Osteoblast (primary cell): ENCODE measurements at regions not wholly inside any gene's neighbourhood (a gene's known extent, or its start where the extent isn't known, plus 50 kb on each side); places are given as distances from the start of the nearest gene placed in this dataset.
A peak's percentile ranks its signal among the peaks of the same experiment; 100 is the strongest.

Experiments
- DNase-seq: peaks from one replicate; pipeline ENCODE4 v3.0.0; 2011; ENCODE audit warnings: low spot score, mixed read lengths; ENCODE audit not compliant: insufficient read length; ENCODE audit errors: missing footprints
- H2AFZ ChIP-seq: 2 replicates; pipeline ENCODE4 v1.6.0; 2011; ENCODE audit warnings: mild to moderate bottlenecking, low read length
- H3K27ac ChIP-seq: 2 replicates; pipeline ENCODE4 v1.5.1; 2011; ENCODE audit warnings: mild to moderate bottlenecking, low read depth, low read length, moderate library complexity
- H3K27me3 ChIP-seq: 2 replicates; pipeline ENCODE4 v1.6.0; 2012; ENCODE audit warnings: mild to moderate bottlenecking, control low read depth, inconsistent platforms, low read length, moderate library complexity; ENCODE audit not compliant: insufficient read depth
- H3K36me3 ChIP-seq: 2 replicates; pipeline ENCODE4 v1.5.1; 2011; ENCODE audit warnings: mild to moderate bottlenecking, low read length, control low read depth, moderate library complexity; ENCODE audit not compliant: insufficient read depth
- H3K4me1 ChIP-seq: 2 replicates; pipeline ENCODE4 v1.5.1; 2011; ENCODE audit warnings: mild to moderate bottlenecking, low read length, control low read depth, moderate library complexity; ENCODE audit not compliant: insufficient read depth
- H3K4me2 ChIP-seq: 2 replicates; pipeline ENCODE4 v1.6.0; 2011; ENCODE audit warnings: mild to moderate bottlenecking, low read length; ENCODE audit not compliant: insufficient read depth
- H3K4me3 ChIP-seq: fragments of 200-600 bp; sonication (generic); 3 replicates; pipeline ENCODE4 v1.5.1; 2012; ENCODE audit warnings: mild to moderate bottlenecking, low read length, inconsistent platforms; ENCODE audit not compliant: insufficient read depth
- H3K79me2 ChIP-seq: 2 replicates; pipeline ENCODE4 v1.6.0; 2012; ENCODE audit warnings: mild to moderate bottlenecking, low read length, control low read depth, inconsistent platforms; ENCODE audit not compliant: insufficient read depth
- H3K9me3 ChIP-seq: 2 replicates; pipeline ENCODE4 v1.5.1; 2011; ENCODE audit warnings: low read depth, low read length, control low read depth
- H4K20me1 ChIP-seq: 2 replicates; pipeline ENCODE4 v1.6.0; 2012; ENCODE audit warnings: mild to moderate bottlenecking, low read length, control low read depth; ENCODE audit not compliant: insufficient read depth
- CTCF ChIP-seq: IDR thresholded peaks from 2 replicates; pipeline ENCODE4 v1.5.1; 2011; ENCODE audit warnings: mild to moderate bottlenecking, low read depth, low read length, moderate library complexity; ENCODE audit errors: extremely low read depth

GRCh38 chr4:156265407-156265806 lies 311.7 kb upstream of the CTSO start:
- no peaks in the 10 kb centered on the region for H4K20me1 ChIP-seq
- DNase-seq = no peak

GRCh38 chr4:156261230-156261629 lies 307.6 kb upstream of the CTSO start:
- H4K20me1 ChIP-seq = no peaks in the 10 kb centered on the region

More at GRCh38 chr4:156265407-156265806, 311.7 kb upstream of the CTSO start:
- no peak overlapping the region for H3K27ac ChIP-seq
- no peak overlapping the region for H3K4me3 ChIP-seq
- H3K79me2 ChIP-seq = no peaks in the 10 kb centered on the region
- no peak for TF ChIP-seq CTCF
- H3K9me3 ChIP-seq = no peaks in the 10 kb centered on the region
- H3K36me3 ChIP-seq = no peaks in the 10 kb centered on the region
- no peaks in the 10 kb centered on the region for H3K4me1 ChIP-seq
- no peak overlapping the region for H2AFZ ChIP-seq
- no peaks in the 10 kb centered on the region for H3K27me3 ChIP-seq
- H3K4me2 ChIP-seq = no peak overlapping the region

GRCh38 chr4:156255230-156256007 lies 301.8 kb upstream of the CTSO start:
- DNase-seq = no peak
- no peaks in the 10 kb centered on the region for H3K36me3 ChIP-seq
- H3K9me3 ChIP-seq = no peaks in the 10 kb centered on the region
- no peak overlapping the region for H3K27ac ChIP-seq
- H3K79me2 ChIP-seq = no peaks in the 10 kb centered on the region
- H3K4me2 ChIP-seq = no peak overlapping the region
- H4K20me1 ChIP-seq = no peaks in the 10 kb centered on the region
- no peak overlapping the region for H2AFZ ChIP-seq
- H3K4me1 ChIP-seq = peaks cover 11% of the 10 kb centered on the region
- H3K27me3 ChIP-seq = no peaks in the 10 kb centered on the region
- no peak overlapping the region for H3K4me3 ChIP-seq
- TF ChIP-seq CTCF = no peak

More at GRCh38 chr4:156261230-156261629, 307.6 kb upstream of the CTSO start:
- H2AFZ ChIP-seq = no peak overlapping the region
- H3K4me3 ChIP-seq = no peak overlapping the region
- H3K9me3 ChIP-seq = no peaks in the 10 kb centered on the region
- no peaks in the 10 kb centered on the region for H3K79me2 ChIP-seq
- H3K27me3 ChIP-seq = no peaks in the 10 kb centered on the region
- H3K4me2 ChIP-seq = no peak overlapping the region
- H3K36me3 ChIP-seq = no peaks in the 10 kb centered on the region
- no peak overlapping the region for H3K27ac ChIP-seq
- TF ChIP-seq CTCF = no peak
- H3K4me1 ChIP-seq = no peaks in the 10 kb centered on the region
- no peak for DNase-seq

- Histone ChIP-seq H2AFZ (no peak overlapping the region), H3K27ac (peak overlapping the region; percentile 44), H3K4me1 (peaks cover 11% of the 10 kb centered on the region), H3K4me2 (peak overlapping the region; percentile 4), H4K20me1 (no peaks in the 10 kb centered on the region), H3K79me2 (no peaks in the 10 kb centered on the region), H3K36me3 (no peaks in the 10 kb centered on the region), H3K4me3 (no peak overlapping the region), H3K27me3 (no peaks in the 10 kb centered on the region), H3K9me3 (no peaks in the 10 kb centered on the region)
- no peak for DNase-seq
- TF ChIP-seq CTCF = no peak
These were observed 298.8 kb upstream of the CTSO start for GRCh38 chr4:156252358-156252921.
